ENCODE measurements at regions not wholly inside any gene's neighbourhood (a gene's known extent, or its start where the extent isn't known, plus 50 kb on each side); places are given as distances from the start of the nearest gene placed in this dataset.
"Not testable (repeated sequence)": the region's sequence is repeated elsewhere in the genome, so short reads cannot be mapped to it uniquely, and the experiment has no call there.

DNA sequence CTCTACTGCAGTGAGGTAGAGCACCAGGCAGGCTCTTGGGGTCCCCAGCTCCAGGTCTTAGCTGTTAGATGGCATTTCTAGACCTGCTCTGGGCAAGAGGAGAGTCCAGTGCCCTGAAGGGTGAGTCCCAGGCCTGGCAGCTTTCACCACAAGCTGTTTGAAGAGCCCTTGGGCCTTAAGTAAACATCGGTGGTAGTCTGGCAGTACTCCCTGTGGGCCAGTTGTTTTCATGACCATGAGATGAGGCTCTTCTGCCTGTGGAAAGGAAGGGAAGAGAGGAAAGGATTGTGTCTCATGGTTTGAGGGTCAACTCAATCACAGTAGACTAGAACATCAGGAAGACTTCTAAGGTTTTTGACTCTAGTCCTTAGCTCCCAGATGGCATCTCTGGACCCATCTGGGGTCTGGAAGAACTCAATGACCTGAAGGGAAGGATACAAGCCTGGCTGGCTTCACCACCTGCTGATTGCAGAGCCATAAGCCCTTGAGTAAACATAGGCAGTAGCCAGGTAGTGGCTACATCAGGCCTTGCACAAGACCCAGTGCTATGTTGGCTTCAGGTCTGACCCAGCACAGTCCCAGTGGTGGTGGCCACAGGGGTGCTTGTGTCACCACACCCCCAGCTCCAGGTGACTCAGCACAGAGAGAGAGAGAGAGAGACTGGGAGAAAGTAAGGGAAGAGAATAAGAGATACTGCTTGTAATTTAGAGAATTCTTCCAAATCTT is 114.3 kb upstream of the PCSK5 start:
- DNase-seq (ENCODE audit: low read depth): no peak

DNA sequence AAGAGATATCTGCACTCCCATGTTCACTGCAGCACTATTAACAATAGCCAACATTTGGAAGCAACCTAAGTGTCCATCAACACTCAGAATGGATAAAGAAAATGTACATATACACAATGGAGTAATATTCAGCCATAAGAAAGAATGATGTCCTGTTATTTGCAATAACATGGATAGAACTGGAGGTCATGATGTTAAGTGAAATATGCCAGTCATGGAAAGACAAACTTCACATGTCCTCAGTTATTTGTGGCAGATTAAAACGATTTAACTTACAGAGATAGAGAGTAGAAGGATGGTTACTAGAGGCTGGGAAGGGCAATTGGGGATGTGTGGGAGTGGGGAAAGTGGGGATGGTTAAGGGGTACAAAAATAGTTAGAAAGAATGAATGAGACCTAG is 110.3 kb upstream of the PCSK5 start:
- no peak for DNase-seq (ENCODE audit: low read depth)

DNA sequence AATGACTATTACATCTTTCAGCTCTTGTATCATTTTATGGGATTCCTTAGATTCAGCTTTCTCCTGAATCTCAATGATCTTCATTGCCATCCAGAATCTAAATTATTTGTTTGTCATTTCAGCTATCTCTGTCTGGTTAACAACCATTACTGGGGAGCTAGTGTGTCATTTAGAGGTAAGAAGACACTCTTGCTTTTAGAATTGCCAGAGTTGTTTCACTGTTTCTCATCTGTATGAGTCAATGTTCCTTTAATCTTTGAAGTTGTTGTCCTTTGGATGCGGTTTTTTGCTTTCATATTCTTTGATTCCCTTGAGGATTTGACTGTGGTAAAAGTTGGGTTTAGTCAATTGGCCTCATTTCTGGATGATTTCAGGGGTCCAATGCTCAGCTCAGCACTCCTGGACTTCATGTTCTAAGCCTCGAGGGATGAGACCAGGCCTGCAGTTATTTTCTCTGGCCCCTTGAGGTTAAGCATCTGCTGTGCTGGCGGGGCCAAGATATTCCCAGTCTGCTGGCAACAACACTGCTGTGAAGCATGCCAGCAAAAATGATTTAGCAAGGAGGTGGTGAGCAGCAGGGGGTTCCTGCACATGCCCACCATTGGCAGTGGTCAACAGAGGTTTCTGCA is 102.4 kb upstream of the PCSK5 start:
- DNase-seq (ENCODE audit: low read depth): no peak

DNA sequence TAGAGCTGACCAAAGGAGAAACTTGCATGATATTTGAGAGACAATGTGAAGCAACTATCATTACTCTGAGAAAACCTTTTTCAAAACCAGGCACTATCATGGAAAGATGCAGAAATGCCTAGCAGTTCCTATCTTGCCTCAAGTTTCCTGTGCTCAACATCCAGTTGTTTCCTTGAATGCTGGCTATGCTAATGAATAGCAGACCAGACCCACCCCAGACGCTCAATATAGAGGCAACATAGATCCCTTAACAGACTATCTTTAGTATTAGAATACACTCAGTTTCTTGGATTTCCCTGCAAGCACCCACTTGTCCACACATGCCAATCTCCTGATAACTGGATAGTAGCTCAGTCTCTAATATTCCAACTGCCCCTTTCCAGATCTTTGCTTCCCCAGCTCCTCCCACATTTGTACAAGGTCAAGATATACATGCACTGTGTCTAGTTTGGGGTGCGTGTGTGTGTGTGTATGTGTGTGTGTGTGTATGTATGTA is 93.3 kb upstream of the PCSK5 start:
- DNase-seq (ENCODE audit: low read depth): no peak

DNA sequence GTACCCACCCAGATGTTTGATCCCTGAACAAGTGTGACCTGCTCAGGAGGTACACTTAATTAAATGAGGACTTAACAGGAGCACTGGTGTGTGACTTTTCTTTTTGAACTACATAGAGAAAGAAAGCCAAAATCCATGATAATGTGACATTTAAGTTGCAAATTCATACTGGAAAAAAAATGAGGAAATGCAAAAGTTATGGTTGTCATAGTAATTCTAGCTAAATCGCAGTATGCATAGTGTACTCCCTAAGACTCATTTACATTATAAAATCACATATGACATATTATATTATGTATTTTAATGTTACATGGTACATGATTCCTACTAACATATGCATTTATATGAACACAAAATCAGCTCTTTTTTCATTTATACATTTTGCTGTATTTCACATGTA is 92.0 kb upstream of the PCSK5 start:
- DNase-seq (ENCODE audit: low read depth): no peak

DNA sequence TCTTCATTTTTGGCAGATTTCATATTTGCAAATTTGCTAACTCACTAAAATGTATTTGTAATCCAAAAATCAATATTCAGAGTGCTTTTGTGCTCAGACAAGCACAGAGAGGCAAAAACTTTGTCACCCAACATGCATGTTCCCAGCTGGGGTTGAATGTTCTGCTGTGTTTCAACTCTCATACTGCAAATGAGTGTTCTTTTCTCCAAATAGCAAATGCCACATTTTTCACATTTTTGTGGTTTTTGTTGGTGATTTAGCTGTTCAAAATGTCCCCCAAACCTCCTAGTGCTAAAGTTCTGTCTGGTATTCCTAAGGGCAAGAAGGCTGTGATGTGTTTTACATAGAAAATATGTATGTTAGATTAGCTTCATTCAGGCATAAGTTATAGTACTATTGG is 87.3 kb upstream of the PCSK5 start:
- no peak for DNase-seq (ENCODE audit: low read depth)

DNA sequence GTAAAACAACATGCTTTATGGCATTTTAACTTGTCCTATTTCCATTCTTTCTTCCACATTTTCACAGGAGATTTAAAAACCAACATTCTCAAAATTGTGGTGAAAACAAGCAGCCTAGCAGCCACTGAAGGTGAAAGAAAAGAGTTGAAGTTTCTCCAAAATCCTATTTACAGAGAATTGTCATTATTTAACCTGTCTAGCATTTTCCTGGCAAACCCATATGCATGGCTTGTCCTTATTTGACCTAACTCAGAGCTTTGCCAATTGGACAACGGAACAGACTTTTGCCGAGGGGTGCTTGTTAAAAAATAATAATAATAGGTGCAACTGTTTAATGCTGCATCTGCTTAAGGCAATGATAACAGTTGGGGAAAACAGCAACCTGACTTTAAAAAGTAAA is 80.4 kb upstream of the PCSK5 start:
- no peak for DNase-seq (ENCODE audit: low read depth)

DNA sequence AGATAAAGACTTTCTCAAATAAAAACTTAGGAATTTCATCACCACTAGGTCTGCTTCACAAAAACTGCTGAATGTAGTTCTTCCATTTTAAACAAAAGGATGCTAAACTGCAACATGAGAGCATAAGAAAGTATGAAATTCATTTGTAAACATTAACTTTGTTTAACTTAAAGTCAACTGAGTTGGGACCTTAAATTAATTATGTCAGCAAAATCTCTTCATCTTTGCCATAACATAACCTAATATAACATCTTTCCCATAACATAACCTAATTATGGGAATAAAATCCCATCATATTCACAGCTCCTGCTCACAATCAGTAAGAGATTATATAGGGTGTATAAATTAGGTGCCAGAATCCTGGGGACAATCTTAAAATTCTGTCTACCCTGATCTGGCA is 78.8 kb upstream of the PCSK5 start:
- no peak for DNase-seq (ENCODE audit: low read depth)

DNA sequence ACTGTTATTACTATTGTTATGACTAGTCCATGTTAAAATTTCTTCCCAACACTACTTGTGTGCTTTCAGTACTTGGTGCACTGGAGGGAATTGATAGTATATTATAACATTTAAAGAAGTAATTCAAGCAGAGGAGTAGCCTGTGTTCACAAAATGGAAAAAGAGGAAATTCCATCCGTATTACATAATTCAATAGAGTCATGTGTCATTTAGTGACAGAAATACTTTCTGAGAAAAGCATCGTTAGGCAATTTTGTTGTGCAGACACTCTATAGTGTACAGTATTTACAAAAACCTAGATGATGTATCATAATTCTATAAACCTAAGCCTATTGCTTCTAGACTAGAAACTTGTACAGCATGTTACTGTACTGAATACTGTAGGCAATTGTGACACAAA is 78.3 kb upstream of the PCSK5 start:
- DNase-seq (ENCODE audit: low read depth): no peak

DNA sequence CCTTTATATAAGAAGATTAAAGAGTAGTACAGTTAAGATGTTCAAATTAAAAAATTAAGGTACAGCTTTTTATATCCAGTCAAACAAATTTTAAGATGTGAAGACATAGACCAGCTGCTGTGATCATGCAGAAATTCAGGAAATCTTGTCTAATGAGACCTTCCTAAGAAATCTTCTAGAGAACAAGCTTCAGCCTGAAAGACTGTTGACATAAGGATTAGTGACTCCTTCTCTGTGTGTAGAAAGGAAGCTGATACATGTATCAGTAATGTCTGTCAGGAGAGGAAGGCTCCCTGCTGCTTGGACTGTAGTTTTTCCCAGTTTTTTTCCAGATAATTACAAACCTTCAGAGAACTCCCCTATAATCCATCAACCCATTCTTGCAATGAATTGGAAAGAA is 75.8 kb upstream of the PCSK5 start:
- DNase-seq (ENCODE audit: low read depth): no peak

DNA sequence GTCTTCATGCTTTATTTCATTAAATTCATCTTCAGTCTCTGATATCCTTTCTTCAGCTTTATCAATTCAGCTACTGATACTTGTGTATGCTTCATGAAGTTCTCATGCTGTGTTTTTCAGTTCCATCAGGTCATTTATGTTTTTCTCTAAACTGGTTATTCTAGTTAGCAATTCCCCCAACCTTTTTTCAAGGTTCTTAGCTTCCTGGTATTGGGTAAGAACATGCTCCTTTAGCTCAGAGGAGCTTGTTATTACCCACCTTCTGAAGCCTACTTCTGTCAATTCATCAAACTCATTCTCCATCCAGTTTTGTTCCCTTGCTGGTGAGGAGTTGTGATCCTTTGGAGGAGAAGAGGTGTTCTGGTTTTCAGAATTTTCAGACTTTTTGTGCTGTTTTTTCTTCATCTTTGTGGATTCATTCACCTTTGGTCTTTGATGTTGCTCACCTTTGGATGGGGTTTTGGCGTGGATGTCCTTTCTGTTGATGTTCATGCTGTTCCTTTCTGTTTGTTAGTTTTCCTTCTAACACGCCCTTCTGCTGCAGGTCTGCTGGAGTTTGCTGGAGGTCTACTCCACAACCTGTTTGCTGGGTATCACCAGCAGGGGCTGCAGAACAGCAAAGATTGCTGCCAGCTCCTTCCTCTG is 69.9 kb upstream of the PCSK5 start:
- not testable (repeated sequence) for DNase-seq (ENCODE audit: low read depth)

DNA sequence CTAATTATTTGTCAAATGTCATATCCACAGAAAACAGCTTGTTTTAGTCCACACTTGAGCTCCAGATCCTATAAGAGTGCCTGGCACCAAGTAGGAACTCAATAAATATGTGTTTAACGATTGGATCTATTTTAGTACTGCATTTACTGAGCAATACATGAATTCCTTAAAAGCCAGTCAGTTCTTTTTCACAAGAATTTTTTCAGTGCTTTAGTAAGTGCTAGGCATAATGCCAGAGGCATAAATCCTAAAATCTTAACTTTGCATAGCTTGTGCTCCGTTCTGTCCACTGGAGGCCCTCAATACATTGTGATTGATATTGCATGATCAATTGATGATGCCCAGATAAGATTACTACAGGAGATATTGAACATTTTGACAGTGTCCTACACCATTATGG is 67.3 kb upstream of the PCSK5 start:
- no peak for DNase-seq (ENCODE audit: low read depth)

DNA sequence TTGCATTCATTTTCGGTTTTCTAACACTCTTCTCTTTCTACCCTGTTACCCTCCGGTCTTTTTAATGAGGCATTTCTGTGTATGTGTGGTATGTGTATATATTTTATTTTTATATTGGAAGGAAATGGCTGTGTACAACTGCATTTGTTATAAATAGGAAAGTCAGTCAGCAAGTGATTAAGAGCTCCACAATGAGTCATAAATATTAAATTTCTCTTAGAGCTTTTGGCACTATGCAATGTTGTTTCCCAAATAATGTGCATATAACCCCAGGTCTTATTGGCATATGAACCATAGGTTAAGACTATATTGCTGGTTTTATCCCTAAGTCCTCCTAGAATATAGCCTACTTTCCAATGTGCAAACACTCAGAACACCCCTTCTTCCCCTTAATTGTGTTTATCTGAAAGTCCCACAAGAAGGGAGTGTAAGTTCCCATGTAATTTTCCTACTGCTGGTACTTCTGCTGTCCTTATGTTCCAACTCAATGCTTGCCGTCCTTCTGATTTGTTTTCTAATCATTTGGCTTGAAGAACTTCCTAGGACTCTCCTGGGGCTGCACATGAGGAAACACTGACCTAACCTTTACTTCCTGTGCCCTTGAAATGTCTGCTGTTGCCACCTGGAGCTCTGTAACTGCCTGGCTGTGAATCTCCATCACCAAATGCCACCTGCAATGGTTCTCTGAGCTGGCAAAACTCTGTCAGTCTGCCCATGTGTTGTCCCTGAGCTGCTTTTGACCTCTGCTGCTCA is 65.5 kb upstream of the PCSK5 start:
- DNase-seq (ENCODE audit: low read depth): no peak

DNA sequence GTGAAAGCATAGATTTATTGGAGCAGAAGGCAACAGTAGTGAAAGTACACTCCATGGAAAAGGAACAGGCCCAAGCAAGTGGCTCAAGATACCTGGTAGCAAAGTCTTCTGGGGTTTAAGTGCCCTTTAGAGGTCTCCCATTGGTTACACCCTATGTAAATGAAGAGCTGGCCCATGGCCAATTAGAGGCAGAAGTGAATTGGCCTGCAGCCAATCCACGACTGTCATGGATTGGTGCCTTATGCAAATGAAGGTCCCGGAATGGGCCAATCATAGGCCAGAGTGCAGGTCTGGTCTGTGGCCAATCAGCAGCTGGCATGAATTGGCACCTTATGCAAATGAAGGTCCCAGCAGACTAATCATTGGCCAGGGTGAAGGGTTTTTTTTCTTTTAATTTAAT is 64.2 kb upstream of the PCSK5 start:
- DNase-seq (ENCODE audit: low read depth): no peak

DNA sequence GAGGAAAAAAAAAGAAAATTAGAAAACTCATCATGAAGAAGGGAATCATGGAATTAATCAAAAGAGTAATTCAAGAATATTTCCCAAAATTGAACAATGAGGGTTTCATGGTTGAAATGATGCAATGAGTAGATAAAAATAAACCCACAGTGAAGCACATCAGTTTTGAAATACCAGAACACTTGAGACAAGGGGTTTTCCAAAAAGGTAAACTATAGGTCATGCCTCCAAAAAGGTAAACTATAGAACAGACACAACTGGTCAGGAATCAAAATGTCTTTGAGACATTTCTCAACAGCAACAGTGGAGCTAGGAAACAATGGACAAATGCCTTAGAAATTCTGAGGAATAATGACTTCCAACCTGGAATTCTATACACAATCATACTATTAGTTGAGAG is 60.2 kb upstream of the PCSK5 start:
- no peak for DNase-seq (ENCODE audit: low read depth)

DNA sequence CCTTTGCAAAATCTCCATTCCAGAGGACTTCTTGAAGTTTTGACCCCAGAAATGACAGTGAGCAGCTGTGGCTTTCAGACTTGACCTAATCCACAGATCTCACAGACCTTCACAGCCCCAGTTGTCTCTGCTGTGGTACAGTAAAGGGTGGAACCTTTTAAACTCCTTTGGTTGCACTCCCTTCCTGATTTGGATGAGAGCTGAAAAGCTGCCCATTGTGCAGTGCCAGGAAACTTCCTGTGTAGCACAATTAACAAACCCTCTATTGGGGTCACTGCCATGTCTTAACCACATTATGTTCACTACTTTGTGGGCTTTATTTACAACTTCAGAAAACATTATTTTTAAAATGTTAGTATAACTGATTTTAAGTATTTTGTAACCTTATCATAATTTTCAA is 56.7 kb upstream of the PCSK5 start:
- DNase-seq (ENCODE audit: low read depth): no peak

DNA sequence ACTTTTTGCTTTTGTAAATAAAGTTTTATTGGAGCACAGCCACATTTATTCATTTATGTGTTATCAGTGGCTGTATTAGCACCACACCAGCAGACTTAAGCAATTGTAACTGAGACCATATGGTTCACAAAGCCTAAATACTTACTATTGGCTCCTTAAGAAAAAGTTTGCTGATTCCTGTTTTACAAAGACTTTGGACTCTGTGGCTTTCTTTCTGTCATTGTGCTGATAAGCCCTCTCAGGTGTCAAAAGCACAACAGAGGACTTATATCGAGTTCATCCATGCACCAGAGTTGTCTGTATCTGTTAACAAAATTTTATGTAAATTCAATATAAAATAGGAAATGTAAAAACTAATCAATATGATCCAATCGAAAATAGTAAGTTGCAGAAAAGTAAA is 55.6 kb upstream of the PCSK5 start:
- no peak for DNase-seq (ENCODE audit: low read depth)

Data from T follicular helper cell (primary cell).